Psoas muscle (tissue), 7 donors: ENCODE measurements at regions not wholly inside any gene's neighbourhood (a gene's known extent, or its start where the extent isn't known, plus 50 kb on each side); places are given as distances from the start of the nearest gene placed in this dataset.

ENCODE experiments used
- ATAC-seq, 4 donors: fragments of 200-7000 bp; cut with Tn5 transposase; one replicate each; pipeline ENCODE4 v1.9.1; 2020; ENCODE audit warnings: moderate library complexity in 3 of 4, mild to moderate bottlenecking in 2 of 4
- DNase-seq, 2 donors: peaks; one replicate each; pipeline ENCODE4 v3.0.0-alpha.2; 2020
- H3K27ac ChIP-seq: fragments of 200-600 bp; one replicate; pipeline ENCODE4 v1.8.0; 2022
- H3K27me3 ChIP-seq, 3 donors: fragments of 200-600 bp in 1 of 3; one replicate each; pipeline versions ENCODE4 v1.6.1 to v1.8.0; 2013 to 2022; ENCODE audit warnings: low read length in 2 of 3, mild to moderate bottlenecking in 2 of 3, moderate library complexity in 1 of 3; ENCODE audit not compliant: insufficient read depth in 3 of 3
- H3K36me3 ChIP-seq, 2 donors: fragments of 200-600 bp in 1 of 2; one replicate each; pipeline versions ENCODE4 v1.6.1 to v1.8.0; 2013 to 2022; ENCODE audit warnings: low read depth in 1 of 2, mild to moderate bottlenecking in 1 of 2, moderate library complexity in 1 of 2; ENCODE audit not compliant: insufficient read depth in 1 of 2
- H3K4me1 ChIP-seq: fragments of 200-600 bp; one replicate; pipeline ENCODE4 v1.8.0; 2022
- H3K4me3 ChIP-seq: fragments of 200-600 bp; one replicate; pipeline ENCODE4 v1.8.0; 2022; ENCODE audit warnings: mild to moderate bottlenecking
- H3K9me3 ChIP-seq: fragments of 200-600 bp; one replicate; pipeline ENCODE4 v1.8.0; 2022
- CTCF ChIP-seq: fragments of 200-600 bp; IDR thresholded peaks from one replicate; pipeline ENCODE4 v1.8.0; 2022; ENCODE audit warnings: antibody characterized with exemption
- WGBS, 3 donors: extraction: QIAGEN DNeasy Blood & Tissue Kit; methylation state at CpG; one replicate each; pipeline versions ENCODE4 v1.1.6 to v1.1.7; 2013; 5-methylcytosine and 5-hydroxymethylcytosine counted together
- intact Hi-C, 2 donors: fragments of 100-400 bp; cut with DNase I; formaldehyde crosslinking; loops; one replicate each; pipeline versions ENCODE4 v1.11.0 to v1.14.2; 2022
- donor health status: healthy with polysubstance abuse.
- donor health status: DM: no; HTN: no; CAD: no; lungs with moderate emphysema.
- donor health status: Bipolar disorder and iron deficiency.
- donor health status: healthy.
- donor health status: DM: yes; HTN: yes; CAD: no.
- donor health status: DM: no; HTN: no; CAD: no.
- donor health status: DM: yes; HTN: yes; CAD: no.

GRCh38 chr3:135887220-135887619, 78.3 kb upstream of the PPP2R3A start:
- WGBS, 3 donors: 61 to 79% (median 75%) methylated on average over 2 of the region's 2 CpGs
- TF ChIP-seq CTCF: no peak
- H3K27me3 ChIP-seq: no peaks in the 10 kb centered on the region

DNA sequence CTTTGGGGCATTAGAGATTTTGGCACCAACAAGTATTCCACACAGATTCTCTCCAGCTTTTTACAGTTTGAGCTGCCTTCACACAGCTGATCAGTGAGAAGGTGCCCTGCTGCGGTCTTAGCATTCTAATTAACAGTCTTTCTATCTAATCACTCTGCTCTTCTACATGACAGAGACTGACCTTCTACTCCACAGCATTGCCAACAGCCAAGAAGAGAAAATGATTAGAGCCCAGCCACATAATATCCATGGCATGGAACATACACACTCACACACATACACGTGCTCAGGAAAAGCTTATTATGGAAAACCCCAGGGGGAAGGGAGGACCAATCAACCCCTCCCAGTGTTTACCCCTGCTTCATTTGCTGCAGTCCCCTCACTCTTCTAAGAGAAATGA, 76.1 kb upstream of the PPP2R3A start:
- 18 to 35% (median 20%) methylated on average over 2 of the region's 2 CpGs for WGBS, 3 donors
- H3K4me3 ChIP-seq: no peak overlapping the region
- ATAC-seq (no peak), DNase-seq (no peak)
- intact Hi-C loops: no loop called here
- H3K27me3 ChIP-seq: no peaks in the 10 kb centered on the region
- H3K9me3 ChIP-seq: no peaks in the 10 kb centered on the region
- no peak overlapping the region for H3K27ac ChIP-seq
- no peak for TF ChIP-seq CTCF
- no peaks in the 10 kb centered on the region for H3K4me1 ChIP-seq
- H3K36me3 ChIP-seq: no peaks in the 10 kb centered on the region

More at GRCh38 chr3:135887220-135887619, 78.3 kb upstream of the PPP2R3A start:
- Histone ChIP-seq H3K9me3 (no peaks in the 10 kb centered on the region), H3K4me3 (no peak overlapping the region), H3K36me3 (no peaks in the 10 kb centered on the region), H3K27ac (no peak overlapping the region), H3K4me1 (no peaks in the 10 kb centered on the region)
- ATAC-seq (no peak), DNase-seq (no peak)
- intact Hi-C loops: no loop called here

DNA sequence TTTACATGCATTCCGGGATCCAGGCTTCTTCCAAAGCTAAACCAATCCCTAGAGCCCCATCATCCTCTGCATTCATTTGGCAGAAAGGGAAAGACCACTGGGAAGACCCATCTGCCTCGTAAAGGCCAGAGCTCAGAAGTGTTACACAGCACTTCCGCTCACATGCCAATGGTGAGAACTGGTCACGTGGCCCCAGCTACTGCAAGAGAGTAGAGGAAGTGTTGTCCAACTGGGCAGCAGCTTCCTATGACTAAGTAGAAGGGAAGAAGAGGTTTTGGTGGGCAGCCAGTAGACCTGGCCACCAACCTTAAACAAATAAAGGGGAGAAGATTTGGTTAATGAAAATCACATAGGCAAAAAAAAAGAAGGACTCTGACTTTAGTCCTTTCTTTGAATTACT, 74.4 kb upstream of the PPP2R3A start:
- H3K27ac ChIP-seq: no peak overlapping the region
- no peaks in the 10 kb centered on the region for H3K4me1 ChIP-seq
- DNase-seq (no peak), ATAC-seq (no peak)
- H3K27me3 ChIP-seq: no peaks in the 10 kb centered on the region
- H3K36me3 ChIP-seq: no peaks in the 10 kb centered on the region
- H3K9me3 ChIP-seq: no peaks in the 10 kb centered on the region
- H3K4me3 ChIP-seq: no peak overlapping the region
- TF ChIP-seq CTCF: no peak
- intact Hi-C loops: loop anchor here in 1 of 2 donors (10.0 kb wide), 1 partner anchor 1286 kb away; no protein-coding TSS in a partner anchor
- WGBS, 3 donors: 66 to 72% (median 71%) methylated on average over 4 of the region's 4 CpGs

DNA sequence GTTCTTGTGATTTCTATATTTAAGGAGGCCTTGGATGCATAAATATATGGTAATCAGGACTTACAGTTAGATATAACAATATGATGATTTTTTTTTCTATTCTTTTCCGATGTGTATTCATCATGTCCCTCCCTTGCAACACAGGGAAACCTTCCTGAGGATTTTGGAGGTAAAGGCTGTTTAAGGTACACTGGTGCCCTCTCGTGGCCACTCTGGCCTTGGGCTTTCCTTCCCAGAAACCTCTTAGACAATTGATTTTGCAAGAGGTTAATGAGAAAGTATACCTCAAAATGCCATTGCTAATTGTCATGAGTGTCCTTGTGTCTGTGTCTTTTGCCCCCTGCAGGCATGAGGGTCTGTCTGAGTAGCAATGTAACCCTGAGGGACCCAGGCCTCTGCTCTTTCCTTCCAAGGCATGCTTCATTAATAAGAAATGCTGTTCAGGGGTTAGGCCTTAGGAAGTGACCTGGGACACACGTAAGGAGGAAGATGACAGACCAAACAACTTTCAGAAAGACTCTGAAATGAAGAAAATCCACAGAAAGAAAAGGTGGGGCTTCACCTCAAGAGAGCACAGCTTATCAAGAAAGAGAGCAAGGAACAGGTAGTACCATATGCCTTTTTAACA, 70.3 kb upstream of the PPP2R3A start:
- DNase-seq (peak; percentile 62 to 83), ATAC-seq (peak; percentile 69 to 87 (median 80))
- intact Hi-C loops: loop anchor here (2.0 to 10.0 kb wide), 3 partner anchors 1100 to 1294 kb away; partner anchors contain the start of gene EPHB1 (in 2 of the 2)
- Histone ChIP-seq H3K27me3 (no peaks in the 10 kb centered on the region), H3K4me3 (no peak overlapping the region), H3K36me3 (no peaks in the 10 kb centered on the region), H3K27ac (no peak overlapping the region), H3K9me3 (no peaks in the 10 kb centered on the region), H3K4me1 (no peaks in the 10 kb centered on the region)
- 16 to 19% (median 16%) methylated on average over 3 of the region's 3 CpGs for WGBS, 3 donors
- TF ChIP-seq CTCF: peak; percentile 86

DNA sequence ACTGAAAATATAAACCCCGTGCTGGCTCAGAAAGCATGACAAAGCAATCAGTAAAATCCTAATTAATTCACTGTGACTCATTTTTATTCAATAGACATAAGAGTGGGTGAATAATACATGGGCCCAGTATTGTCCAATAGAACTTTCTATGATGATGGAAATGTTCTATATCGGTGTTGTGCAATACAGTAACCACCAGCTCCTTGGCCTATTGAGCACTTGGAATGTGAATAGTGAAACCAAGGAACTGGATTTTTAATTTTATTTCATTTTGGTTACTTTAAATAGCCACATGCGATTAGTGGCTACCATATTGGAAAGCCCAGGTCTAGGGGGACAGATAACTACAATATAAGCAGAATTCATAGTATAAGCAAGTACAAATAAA, 69.8 kb upstream of the PPP2R3A start:
- TF ChIP-seq CTCF: no peak
- Histone ChIP-seq H3K4me3 (no peak overlapping the region), H3K27ac (no peak overlapping the region), H3K4me1 (no peaks in the 10 kb centered on the region), H3K9me3 (no peaks in the 10 kb centered on the region), H3K27me3 (no peaks in the 10 kb centered on the region), H3K36me3 (no peaks in the 10 kb centered on the region)
- intact Hi-C loops: loop anchor here (2.0 to 10.0 kb wide), 3 partner anchors 1101 to 1295 kb away; partner anchors contain the start of gene EPHB1 (in 2 of the 2)
- DNase-seq (no peak), ATAC-seq (no peak)
- WGBS, 3 donors: 91 to 94% (median 93%) methylated on average over 3 of the region's 3 CpGs
